K562 (cell line): ENCODE measurements at regions not wholly inside any gene's neighbourhood (a gene's known extent, or its start where the extent isn't known, plus 50 kb on each side); places are given as distances from the start of the nearest gene placed in this dataset.

Experiments
- ATAC-seq: fragments of 200-7000 bp; cut with Tn5 transposase; 3 replicates; pipeline ENCODE4 v1.9.1; 2020; ENCODE audit warnings: moderate library complexity
- BruUV-seq: library from RNA; stranded (reverse); fragments of 400-500 nt; replicated peaks from 2 replicates; lab custom pipeline; 2021; lab: Mats Ljungman, UMichigan
- CTCF ChIA-PET: fragments of 300-600 bp; formaldehyde crosslinking; extraction: SDS; loops from one replicate; lab custom pipeline; 2021; ENCODE audit warnings: low intra/inter-chr PET ratio; lab: Yijun Ruan, JAX
- POLR2A ChIA-PET: fragments of 300-600, 350-650 bp; sonication (Branson Sonifier 250); formaldehyde crosslinking; extraction: SDS; loops from one replicate; lab custom pipeline; 2021; ENCODE audit warnings: antibody characterized with exemption, inconsistent platforms; lab: Yijun Ruan, JAX
- DNase-seq, 4 experiments: peaks; one replicate each; pipeline versions ENCODE4 v3.0.0 to v3.0.0-alpha.2; 2011 to 2018; ENCODE audit warnings: low spot score in 3 of 4, mixed read lengths in 3 of 4; ENCODE audit errors: extremely low read depth in 1 of 4
- FAIRE-seq: peaks from 2 replicates; lab custom pipeline; 2011; peaks lifted over from hg19 to GRCh38; lab: Jason Lieb, UNC
- H2AFZ ChIP-seq: 2 replicates; pipeline ENCODE4 v1.6.0; 2011; ENCODE audit warnings: low read depth, low read length, control low read depth, inconsistent platforms
- H3K27ac ChIP-seq: fragments of 200-600 bp; 3 replicates; pipeline ENCODE4 v1.8.0; 2011; ENCODE audit warnings: low read depth, mild to moderate bottlenecking, control low read depth, inconsistent platforms, low read length, moderate library complexity, mixed read lengths; ENCODE audit errors: extremely low read depth
- H3K27me3 ChIP-seq, 2 experiments: fragments of 300-600 bp in 1 of 2; 2 replicates in 1 of 2; 3 replicates in 1 of 2; pipeline versions ENCODE4 v1.6.0 to v1.8.0; 2011; ENCODE audit warnings: inconsistent platforms in 2 of 2, low read length in 2 of 2, mild to moderate bottlenecking in 1 of 2, mixed read lengths in 1 of 2, moderate library complexity in 1 of 2; ENCODE audit not compliant: control insufficient read depth in 2 of 2, insufficient read depth in 2 of 2
- H3K36me3 ChIP-seq: fragments of 300-600 bp; 3 replicates; pipeline ENCODE4 v1.8.0; 2011; ENCODE audit warnings: mild to moderate bottlenecking, low read length, inconsistent platforms; ENCODE audit not compliant: control insufficient read depth, insufficient read depth
- H3K4me1 ChIP-seq, 2 experiments: fragments of 200-600 bp in 1 of 2; replicated peaks in 1 of 2; 2 replicates in 1 of 2; 3 replicates in 1 of 2; pipeline versions ENCODE4 v1.5.1 to v1.8.0; 2011; ENCODE audit warnings: inconsistent platforms in 2 of 2, low read length in 2 of 2, mild to moderate bottlenecking in 1 of 2, mixed read lengths in 1 of 2, moderate library complexity in 1 of 2; ENCODE audit not compliant: control insufficient read depth in 2 of 2, insufficient read depth in 2 of 2
- H3K4me2 ChIP-seq: 2 replicates; pipeline ENCODE4 v1.6.1; 2011; ENCODE audit warnings: low read length, control low read depth, inconsistent platforms, mixed read lengths; ENCODE audit not compliant: insufficient read depth
- H3K4me3 ChIP-seq: fragments of 200-600 bp; sonication (generic), shearing (Covaris generic); 2 replicates; pipeline ENCODE4 v1.5.1; 2016; ENCODE audit warnings: control low read depth, inconsistent platforms
- H3K79me2 ChIP-seq: fragments of 200-600 bp; 3 replicates; pipeline ENCODE4 v1.8.0; 2011; ENCODE audit warnings: low read length, inconsistent platforms; ENCODE audit not compliant: control insufficient read depth, insufficient read depth
- H3K9ac ChIP-seq, 2 experiments: 2 replicates each; pipeline versions ENCODE4 v1.6.0 to v1.6.1; 2011; ENCODE audit warnings: low read depth in 2 of 2, low read length in 2 of 2, control low read depth in 1 of 2, inconsistent platforms in 1 of 2, mild to moderate bottlenecking in 1 of 2, mixed read lengths in 1 of 2; ENCODE audit not compliant: insufficient read depth in 1 of 2
- H3K9me1 ChIP-seq: one replicate; pipeline ENCODE4 v1.6.0; 2011; ENCODE audit warnings: inconsistent platforms, mild to moderate bottlenecking, low read length, moderate library complexity; ENCODE audit not compliant: control insufficient read depth, insufficient read depth
- H3K9me3 ChIP-seq: replicated peaks from 2 replicates; pipeline ENCODE4 v1.5.1; 2011; ENCODE audit warnings: low read depth, low read length, inconsistent platforms; ENCODE audit not compliant: control insufficient read depth, insufficient read depth
- H4K20me1 ChIP-seq: replicated peaks from 2 replicates; pipeline ENCODE4 v1.6.1; 2011; ENCODE audit warnings: low read length, inconsistent platforms, mixed read lengths; ENCODE audit not compliant: control insufficient read depth, insufficient read depth
- MEF2D ChIP-seq: conservative IDR thresholded peaks from 2 replicates; pipeline ENCODE4 v1.6.1; 2016; ENCODE audit warnings: low read depth, missing genetic modification characterization, missing compliant biosample characterization
- NELFE ChIP-seq: IDR thresholded peaks from 2 replicates; pipeline ENCODE4 v1.6.1; 2011; ENCODE audit warnings: mild to moderate bottlenecking; ENCODE audit not compliant: insufficient read depth, insufficient read length
- NKRF ChIP-seq: fragments of 450-650 bp; IDR thresholded peaks from 2 replicates; pipeline ENCODE4 v1.6.1; 2016; ENCODE audit warnings: borderline replicate concordance
- TRIM28 ChIP-seq: fragments of 450-650 bp; IDR thresholded peaks from 2 replicates; pipeline ENCODE4 v1.6.1; 2017
- in situ Hi-C: fragments of 300-500 bp; cut with MboI; formaldehyde crosslinking; loops from 4 replicates; pipeline ENCODE4 v1.15.0; 2018; ENCODE audit warnings: inconsistent platforms, mixed read lengths
- intact Hi-C: fragments of 100-400 bp; cut with micrococcal nuclease; formaldehyde crosslinking; loops from 2 replicates; pipeline ENCODE4 v1.14.2; 2022
- TF ChIP-seq, protein P1 (sequence below): fragments of 250-450 bp; sonication (Bioruptor Pico); IDR thresholded peaks from 2 replicates; pipeline ENCODE4 v1.4.0; 2020; ENCODE audit warnings: mild to moderate bottlenecking

- no peak overlapping the region for H3K27ac ChIP-seq
- H3K9me1 ChIP-seq: no peaks in the 10 kb centered on the region
- intact Hi-C loops (no loop called here), in situ Hi-C loops (no loop called here)
- no peaks in the 10 kb centered on the region for H4K20me1 ChIP-seq
- no peaks in the 10 kb centered on the region for H3K4me1 ChIP-seq
- no peak overlapping the region for H3K9ac ChIP-seq
- no peak for FAIRE-seq
- no peak for ATAC-seq
- no peak overlapping the region for H2AFZ ChIP-seq
- no peak overlapping the region for H3K4me3 ChIP-seq
- TF ChIP-seq NKRF (no peak), TRIM28 (no peak), NELFE (no peak), MEF2D (tag) (no peak)
- TF ChIP-seq, protein P1, sequence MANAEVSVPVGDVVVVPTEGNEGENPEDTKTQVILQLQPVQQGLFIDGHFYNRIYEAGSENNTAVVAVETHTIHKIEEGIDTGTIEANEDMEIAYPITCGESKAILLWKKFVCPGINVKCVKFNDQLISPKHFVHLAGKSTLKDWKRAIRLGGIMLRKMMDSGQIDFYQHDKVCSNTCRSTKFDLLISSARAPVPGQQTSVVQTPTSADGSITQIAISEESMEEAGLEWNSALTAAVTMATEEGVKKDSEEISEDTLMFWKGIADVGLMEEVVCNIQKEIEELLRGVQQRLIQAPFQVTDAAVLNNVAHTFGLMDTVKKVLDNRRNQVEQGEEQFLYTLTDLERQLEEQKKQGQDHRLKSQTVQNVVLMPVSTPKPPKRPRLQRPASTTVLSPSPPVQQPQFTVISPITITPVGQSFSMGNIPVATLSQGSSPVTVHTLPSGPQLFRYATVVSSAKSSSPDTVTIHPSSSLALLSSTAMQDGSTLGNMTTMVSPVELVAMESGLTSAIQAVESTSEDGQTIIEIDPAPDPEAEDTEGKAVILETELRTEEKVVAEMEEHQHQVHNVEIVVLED (CRISPR knock-in tag): no peak
- TF ChIP-seq, all 486 proteins: peak for 0
- POLR2A ChIA-PET: no interaction called here
- H3K27me3 ChIP-seq: no peaks in the 10 kb centered on the region
- no peaks in the 10 kb centered on the region for H3K9me3 ChIP-seq
- H3K36me3 ChIP-seq: no peaks in the 10 kb centered on the region
- H3K79me2 ChIP-seq: no peaks in the 10 kb centered on the region
- no peak for DNase-seq
- no TSS peak for BruUV-seq
- CTCF ChIA-PET: no interaction called here
- H3K4me2 ChIP-seq: no peak overlapping the region
These were observed 182.6 kb downstream of the EFNB2 start for GRCh38 chr13:106352850-106353249.
